ENCODE measurements at regions not wholly inside any gene's neighbourhood (a gene's known extent, or its start where the extent isn't known, plus 50 kb on each side); places are given as distances from the start of the nearest gene placed in this dataset.

DNA sequence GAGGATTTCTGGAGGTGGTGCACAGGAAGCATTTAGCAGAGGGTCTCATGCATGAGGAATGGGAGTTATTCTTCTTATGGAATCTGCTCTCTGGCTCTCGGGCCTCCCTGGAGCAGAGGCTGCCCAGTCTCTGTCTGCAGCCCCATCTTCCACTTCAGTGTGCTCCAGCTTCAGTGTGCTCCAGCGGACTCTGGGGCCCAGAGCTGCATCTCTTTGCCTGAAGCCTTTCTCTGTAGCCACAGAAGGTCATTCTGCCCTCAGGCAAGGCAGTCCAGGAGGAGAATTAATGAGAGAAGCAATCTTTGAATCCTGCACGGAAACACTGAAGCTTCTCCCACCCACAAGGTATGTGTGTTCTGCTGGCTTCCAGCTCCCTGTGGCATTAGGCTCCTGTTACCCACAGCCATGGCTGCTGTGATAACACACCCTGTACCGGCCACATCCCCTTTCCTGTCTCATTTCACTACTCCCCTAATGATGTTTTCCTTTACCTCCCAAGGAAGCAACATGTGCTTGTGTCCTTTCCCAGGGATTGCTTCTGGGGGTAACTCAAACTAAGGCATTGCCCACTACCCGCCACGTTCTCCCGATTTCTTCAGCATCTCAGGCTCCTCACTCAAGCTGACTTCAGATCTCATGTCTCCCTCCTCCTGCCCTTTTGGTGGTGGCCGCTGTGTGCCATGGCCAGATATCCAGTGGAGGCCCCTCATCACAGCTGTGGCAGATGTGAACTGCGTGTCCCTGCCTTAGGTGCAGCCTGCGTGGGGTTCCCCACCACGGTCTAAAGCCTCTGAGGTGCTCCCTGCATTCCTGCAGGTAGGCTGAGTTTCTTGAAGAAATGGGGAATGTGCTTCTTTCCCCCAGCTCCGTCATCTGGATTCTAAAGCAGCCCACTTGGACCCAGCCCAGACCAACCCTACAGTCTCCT, 181.2 kb upstream of the GALNT2 start:
- H3K27ac ChIP-seq, result peak overlapping the region; percentile 74
- TF ChIP-seq ZFX (IDR thresholded peaks at IDR 0.05), result no peak

DNA sequence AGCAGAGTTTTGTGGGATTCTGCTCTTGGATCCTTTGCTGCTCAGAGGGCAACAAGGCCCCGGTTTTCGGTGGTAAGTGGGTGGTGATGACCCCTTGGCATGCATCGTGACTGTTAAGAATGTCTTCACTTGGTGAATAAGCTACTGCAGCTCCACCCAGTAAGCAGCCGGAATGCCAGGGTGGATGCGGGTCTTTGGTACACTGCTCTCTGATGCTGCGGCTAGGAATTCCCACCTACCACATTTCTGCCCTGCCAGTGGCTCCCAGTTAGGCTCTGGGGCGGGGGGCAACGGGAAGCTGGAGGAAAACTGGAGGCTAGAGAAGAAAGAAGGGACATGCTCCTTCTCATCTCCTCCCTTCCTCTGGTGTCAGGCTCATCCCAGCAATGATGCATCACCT, 180.4 kb upstream of the GALNT2 start:
- TF ChIP-seq CTCF (conservative IDR thresholded peaks at IDR 0.05) (no peak), ZFX (IDR thresholded peaks at IDR 0.05) (no peak)
- H3K27ac ChIP-seq, result peak overlapping the region; percentile 74

GRCh38 chr1:229887043-229887822, 179.8 kb upstream of the GALNT2 start:
- TF ChIP-seq ZFX (IDR thresholded peaks at IDR 0.05), result no peak
- no peak for TF ChIP-seq CTCF (conservative IDR thresholded peaks at IDR 0.05)
- peak overlapping the region; percentile 74 for H3K27ac ChIP-seq

- H3K27ac ChIP-seq, result peak overlapping the region; percentile 74; the same call in 1 of the 2 replicates
- TF ChIP-seq ZFX (IDR thresholded peaks at IDR 0.05) (no peak), CTCF (conservative IDR thresholded peaks at IDR 0.05) (no peak)
These were observed 178.9 kb upstream of the GALNT2 start for GRCh38 chr1:229888157-229888556.

GRCh38 chr1:229888561-229889001, 178.5 kb upstream of the GALNT2 start:
- TF ChIP-seq CTCF (conservative IDR thresholded peaks at IDR 0.05) (no peak), ZFX (IDR thresholded peaks at IDR 0.05) (no peak)
- H3K27ac ChIP-seq, result peak overlapping the region; percentile 74; the same call in 1 of the 2 replicates

- TF ChIP-seq ZFX (IDR thresholded peaks at IDR 0.05), result no peak
- peak overlapping the region; percentile 74; the same call in 1 of the 2 replicates for H3K27ac ChIP-seq
These were observed 178.0 kb upstream of the GALNT2 start for GRCh38 chr1:229889031-229889517.

- H3K27ac ChIP-seq, result no peak overlapping the region
- no peak for TF ChIP-seq CTCF (conservative IDR thresholded peaks at IDR 0.05)
- TF ChIP-seq ZFX (IDR thresholded peaks at IDR 0.05), result no peak
These were observed 175.8 kb upstream of the GALNT2 start for GRCh38 chr1:229891227-229891626.
